ENCODE measurements at regions not wholly inside any gene's neighbourhood (a gene's known extent, or its start where the extent isn't known, plus 50 kb on each side); places are given as distances from the start of the nearest gene placed in this dataset.
"Not testable (repeated sequence)": the region's sequence is repeated elsewhere in the genome, so short reads cannot be mapped to it uniquely, and the experiment has no call there.

- DNase-seq (ENCODE audit: low read depth), result peak; percentile 1
These were observed 467.5 kb downstream of the XIRP2 start for GRCh38 chr2:167355821-167356220.

- DNase-seq (ENCODE audit: low read depth), result no peak
These were observed 465.5 kb downstream of the XIRP2 start for GRCh38 chr2:167353605-167354280.

- no peak for DNase-seq (ENCODE audit: low read depth)
These were observed 457.3 kb downstream of the XIRP2 start for GRCh38 chr2:167345559-167345958.

- no peak for DNase-seq (ENCODE audit: low read depth)
These were observed 454.5 kb downstream of the XIRP2 start for GRCh38 chr2:167342769-167343168.

DNA sequence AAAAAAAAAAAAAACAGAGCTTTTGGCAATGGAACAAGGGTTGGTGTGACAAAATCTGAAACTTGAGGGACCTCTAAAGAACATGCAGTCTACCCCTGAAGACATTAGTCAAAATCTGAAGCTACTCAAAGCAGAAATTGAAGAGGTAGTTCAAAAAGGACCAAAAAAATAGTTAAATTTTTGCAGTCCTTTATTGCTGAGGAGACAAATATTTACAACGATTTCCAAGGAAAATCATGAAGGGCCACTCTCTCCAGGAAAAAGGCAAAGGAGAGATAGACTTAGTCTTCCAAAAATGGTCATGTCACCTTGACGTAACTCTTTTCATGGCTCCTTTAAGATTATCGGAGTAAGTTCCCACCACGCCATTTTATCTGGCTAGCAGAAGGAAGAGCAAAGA lies 452.0 kb downstream of the XIRP2 start:
- DNase-seq (ENCODE audit: low read depth), result no peak

DNA sequence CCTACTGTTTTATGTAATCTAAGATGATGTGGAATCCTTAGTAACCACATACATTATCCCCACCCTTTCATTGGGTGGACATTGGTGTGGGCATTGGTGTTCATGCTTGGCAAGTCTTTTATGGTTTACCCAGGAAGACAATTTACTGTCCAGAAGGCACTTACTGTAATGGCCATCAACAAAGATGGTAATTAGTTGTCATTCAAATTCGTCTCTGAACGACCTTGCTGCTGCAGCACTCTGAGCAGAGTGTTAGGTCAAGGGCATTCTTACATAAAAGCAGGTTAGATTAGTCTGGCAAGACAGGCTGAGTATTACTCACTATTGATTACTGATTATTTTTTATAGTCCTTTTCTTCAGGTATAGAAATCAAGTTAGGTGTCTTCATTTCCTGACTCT lies 447.9 kb downstream of the XIRP2 start:
- DNase-seq (ENCODE audit: low read depth), result no peak

DNA sequence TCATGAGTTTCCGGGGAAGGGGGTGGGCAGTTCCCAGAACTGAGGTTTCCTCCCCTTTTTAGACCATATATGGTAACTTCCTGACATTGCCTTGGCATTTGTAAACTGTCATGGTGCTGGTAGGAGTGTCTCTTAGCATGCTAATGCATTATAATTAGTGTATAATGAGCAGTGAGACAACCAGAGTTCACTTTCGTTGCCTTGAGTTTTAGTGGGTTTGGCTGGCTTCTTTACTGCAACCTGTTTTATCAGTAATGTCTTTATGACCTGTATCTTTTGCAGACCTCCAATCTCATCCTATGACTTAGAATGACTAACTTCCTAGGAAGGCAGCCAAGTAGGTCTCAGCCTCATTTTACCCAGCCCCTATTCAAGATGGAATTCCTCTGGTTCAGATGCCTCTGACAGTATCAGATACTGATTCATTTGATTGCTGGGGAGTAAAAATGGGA lies 447.3 kb downstream of the XIRP2 start:
- peak; percentile 42 for DNase-seq (ENCODE audit: low read depth)

- DNase-seq (ENCODE audit: low read depth), result no peak
These were observed 446.0 kb downstream of the XIRP2 start for GRCh38 chr2:167334146-167334742.

DNA sequence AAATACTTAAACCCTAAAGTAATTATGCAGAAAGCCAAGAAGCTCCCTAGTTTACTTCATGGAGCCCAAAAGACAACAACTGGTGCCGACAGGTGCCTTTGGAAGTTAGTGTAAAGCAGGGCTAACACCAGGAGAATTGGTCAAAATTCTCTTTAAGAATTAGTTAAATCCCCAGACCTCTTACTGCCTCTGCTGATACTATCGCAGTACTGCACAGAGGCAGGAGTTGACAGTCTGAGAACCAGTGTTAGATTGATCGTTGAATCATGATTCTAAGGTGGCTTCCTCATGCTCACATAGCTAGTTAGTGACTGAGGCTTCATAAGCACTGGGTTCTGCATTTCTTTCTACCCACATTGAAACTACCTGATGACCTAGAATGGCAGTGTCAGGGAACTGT lies 445.0 kb downstream of the XIRP2 start:
- no peak for DNase-seq (ENCODE audit: low read depth)

DNA sequence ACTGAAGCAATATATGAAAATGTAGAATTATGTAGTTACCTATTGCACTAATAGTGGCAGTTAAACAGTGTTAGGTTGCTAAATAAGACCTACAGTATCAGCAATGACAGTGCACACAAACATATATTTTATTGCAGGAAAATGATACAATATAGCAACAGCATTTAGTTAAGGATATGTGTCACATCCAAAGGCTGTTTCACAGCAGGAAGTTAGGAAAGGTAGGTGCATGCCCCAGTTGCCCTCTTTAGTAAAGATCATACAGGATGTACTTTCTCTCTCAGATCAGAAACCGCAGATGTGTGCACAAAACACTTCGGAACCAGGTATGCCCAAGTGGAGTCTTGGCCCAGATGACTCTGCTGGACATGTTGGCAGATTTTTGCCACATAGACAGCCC lies 444.1 kb downstream of the XIRP2 start:
- DNase-seq (ENCODE audit: low read depth), result no peak

- DNase-seq (ENCODE audit: low read depth), result no peak
These were observed 443.5 kb downstream of the XIRP2 start for GRCh38 chr2:167331636-167332232.

DNA sequence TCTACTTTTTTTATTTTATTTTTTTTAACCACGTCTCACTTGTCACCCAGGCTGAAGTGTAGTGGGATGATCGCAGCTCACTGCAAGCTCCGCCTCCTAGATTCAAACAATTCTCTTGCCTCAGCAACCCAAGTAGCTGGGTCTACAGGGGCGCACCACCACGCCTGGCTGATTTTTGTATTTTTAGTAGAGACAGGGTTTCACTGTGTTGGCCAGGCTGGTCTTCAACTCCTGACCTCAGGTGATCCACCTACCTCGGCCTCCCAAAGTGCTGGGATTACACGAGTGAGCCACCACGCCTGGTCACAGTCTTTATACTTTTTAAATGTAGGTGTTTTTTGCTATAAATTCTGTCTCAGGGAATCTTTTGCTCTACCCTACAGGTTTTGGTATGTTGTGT lies 440.5 kb downstream of the XIRP2 start:
- not testable (repeated sequence) for DNase-seq (ENCODE audit: low read depth)

DNA sequence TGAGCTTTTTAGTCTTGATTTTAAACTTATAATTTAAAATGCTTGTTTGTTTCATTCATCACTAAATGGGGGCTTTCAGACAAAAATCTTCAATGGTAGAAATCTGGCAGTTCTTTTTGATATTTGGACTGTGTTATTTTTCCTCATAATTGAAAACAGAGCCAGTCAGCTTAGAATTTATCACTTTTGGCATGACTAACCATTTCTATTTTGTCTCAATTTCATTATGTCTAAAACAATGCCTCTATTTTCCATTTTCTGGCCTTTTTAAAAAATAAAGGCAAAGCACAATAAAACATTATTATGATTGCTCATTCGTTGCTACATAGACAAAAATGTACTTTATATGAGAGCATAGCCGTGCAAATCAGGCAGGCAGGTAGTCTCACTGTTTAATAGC lies 434.5 kb downstream of the XIRP2 start:
- no peak for DNase-seq (ENCODE audit: low read depth)

DNA sequence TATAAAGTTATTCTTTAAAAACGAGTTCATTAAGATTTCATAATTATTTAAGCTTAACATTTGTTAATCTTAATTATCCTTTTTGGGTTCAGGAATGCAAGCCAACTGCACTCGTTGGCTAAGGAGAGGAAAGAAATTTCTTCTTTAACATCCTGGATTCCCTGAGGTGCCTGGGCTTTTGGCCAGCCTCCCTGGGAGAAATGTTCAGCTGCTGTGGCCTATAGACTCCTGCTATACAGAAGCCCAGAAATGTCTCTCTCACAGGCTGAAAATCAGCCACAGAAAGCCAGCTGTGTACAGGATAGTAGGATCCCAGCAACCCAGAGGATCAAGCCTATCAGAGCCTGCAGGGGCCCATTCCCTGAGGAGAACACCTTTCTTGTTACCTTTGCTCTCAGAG lies 430.3 kb downstream of the XIRP2 start:
- DNase-seq (ENCODE audit: low read depth), result no peak

GRCh38 chr2:167310442-167310841 lies 422.2 kb downstream of the XIRP2 start:
- DNase-seq (ENCODE audit: low read depth), result no peak

Data from amniotic epithelial cell (primary cell).